NCI-H2029 treated with DMSO at 0.1 percent for 48 hours (cell line): ENCODE measurements at regions not wholly inside any gene's neighbourhood (a gene's known extent, or its start where the extent isn't known, plus 50 kb on each side); places are given as distances from the start of the nearest gene placed in this dataset.
A peak's percentile ranks its signal among the peaks of the same experiment; 100 is the strongest.

Experiments
- DNase-seq: peaks from one replicate; lab custom pipeline; 2025; lab: John Stamatoyannopoulos, UW

- no peak for DNase-seq
Measured at GRCh38 chr3:61311044-61311443, 59.8 kb upstream of the FHIT start.

DNA sequence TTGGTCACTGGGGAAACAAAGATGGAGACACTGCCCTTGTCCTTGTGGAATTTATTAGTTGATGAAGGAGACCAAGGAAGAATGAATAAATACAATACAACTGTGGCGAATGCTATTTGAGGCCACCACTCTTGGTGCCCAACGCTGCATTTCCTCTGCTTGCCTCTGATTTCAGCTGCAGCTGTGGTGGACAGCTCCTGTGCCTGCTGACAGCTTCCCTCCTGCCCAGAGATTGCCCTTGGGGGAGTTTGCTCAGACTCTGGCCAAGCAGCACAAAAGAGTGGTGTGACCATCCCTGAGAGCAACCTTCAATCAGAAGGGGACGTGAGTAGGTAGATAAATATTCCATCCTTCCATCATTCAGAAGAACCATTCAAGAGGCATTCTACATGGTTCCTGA, 64.6 kb upstream of the FHIT start:
- DNase-seq: no peak

- DNase-seq: no peak
Measured at GRCh38 chr3:61323094-61323493, 71.8 kb upstream of the FHIT start.

DNA sequence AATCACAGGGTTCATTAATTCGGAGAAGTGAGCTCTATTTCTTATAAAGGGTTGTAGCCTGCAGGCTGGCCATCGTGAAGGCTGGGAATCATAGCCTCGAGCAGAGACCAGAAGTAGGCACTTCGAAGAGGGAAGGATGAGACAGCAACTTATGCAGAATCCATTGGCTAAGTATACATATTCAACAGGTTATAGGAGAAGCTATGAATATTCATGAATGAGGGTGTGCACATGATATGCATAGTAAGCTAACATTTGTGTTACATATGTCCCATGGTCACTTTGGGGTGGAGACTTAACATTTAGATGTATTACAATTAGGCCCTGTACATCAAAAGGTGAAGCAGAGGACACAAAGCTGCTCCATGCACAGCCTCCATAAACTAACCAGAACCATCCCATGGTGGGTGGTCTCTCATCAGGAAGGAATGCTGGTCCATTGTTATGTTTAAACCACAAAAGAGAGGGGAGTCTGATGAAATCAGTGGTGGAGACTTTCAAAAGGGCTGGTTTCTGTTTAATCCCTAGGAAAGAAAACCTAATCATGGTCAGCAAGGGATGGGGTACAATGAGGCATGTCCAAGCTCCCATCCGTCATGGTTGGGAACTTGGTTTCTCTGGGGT, 80.8 kb upstream of the FHIT start:
- DNase-seq: no peak

DNA sequence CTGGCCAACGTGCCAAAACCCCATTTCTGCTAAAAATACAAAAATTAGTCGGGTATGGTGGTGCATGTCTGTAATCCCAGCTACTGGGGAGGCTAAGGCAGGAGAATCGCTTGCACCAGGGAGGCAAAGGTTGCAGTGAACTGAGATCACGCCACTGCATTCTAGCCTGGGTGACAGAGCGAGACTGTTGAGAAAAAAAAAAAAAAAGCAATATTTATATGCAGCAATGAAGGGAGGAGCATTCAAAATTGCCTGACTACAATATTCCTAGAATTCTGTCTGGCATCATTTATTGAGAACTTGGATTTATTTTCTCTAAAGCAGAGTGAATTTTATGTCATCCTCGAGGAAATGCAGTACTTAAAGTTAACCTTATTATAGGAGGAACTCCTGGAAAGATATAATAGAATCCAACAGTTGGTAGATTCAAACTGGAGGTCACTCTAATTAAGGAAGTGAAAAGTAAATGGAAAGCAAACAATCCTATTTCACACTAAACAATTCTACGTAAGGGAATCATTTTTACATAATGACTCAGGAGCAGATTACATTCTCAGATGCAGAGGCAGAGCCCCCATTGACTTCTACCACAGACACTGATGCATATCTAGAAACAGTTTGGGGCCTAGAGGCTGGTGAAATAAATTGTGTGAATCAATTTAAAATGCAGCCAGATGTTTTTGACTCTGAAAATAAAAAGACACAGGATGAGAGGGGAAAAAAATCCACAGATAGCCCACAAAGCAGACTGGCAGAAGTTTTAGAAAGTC, 82.1 kb upstream of the FHIT start:
- no peak for DNase-seq

GRCh38 chr3:61334783-61335182, 83.5 kb upstream of the FHIT start:
- no peak for DNase-seq

GRCh38 chr3:61340931-61341461, 89.7 kb upstream of the FHIT start:
- no peak for DNase-seq

DNA sequence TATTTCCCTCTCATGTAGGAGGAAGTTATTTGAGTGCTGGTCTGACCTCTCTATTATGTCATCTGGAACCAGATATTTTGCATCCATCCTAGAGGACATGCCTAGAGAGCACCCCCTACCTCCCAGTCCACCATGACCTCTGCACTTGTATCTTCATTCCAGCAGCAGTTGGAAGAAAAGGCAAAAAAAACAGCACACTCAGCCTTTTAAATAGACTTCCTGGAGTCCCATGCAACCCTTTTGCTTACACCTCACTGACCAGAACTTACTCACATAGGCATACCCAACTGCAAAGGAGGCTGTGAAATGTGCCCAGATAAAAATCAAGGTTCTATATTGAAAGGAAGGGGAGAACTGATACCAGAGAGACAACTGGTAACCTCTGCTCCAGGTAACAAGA, 92.3 kb upstream of the FHIT start:
- no peak for DNase-seq

DNA sequence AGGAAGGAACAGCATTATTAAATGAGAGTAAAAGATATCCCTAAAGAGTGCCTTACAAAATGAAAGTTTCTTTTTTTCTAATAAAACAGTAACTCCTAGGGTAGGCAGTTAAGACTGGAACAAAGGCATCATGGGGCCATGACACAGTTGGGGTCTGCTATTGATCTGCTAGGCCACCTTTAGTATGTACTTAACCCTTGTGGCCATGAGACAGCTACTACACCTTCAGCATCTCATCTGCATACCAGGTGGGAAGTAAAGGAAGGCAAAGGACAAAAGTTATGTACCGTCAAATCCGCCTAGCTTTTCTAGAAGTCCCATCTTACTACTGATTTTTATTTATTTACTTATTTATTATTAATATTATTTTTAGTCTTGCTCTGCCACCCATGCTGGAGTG, 93.8 kb upstream of the FHIT start:
- no peak for DNase-seq

GRCh38 chr3:61347981-61348380, 96.7 kb upstream of the FHIT start:
- no peak for DNase-seq

DNA sequence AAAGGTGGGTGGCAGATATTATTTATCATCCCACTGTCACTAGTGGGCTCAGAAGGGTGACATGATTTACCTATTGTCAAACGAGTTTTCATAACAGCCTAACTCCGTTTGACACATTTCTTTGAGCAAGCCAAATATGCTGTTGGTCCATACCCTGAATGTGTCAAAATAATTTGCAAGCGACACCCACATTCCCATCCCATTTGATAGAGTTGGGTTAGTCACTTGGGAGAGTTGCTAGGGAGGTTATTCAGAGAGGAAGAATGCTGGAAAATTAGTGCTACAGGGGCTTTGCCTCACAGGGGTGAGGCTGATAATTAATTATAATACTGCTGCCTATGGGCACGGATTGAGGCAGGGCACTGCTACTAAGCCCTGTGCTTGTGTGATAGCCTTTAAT, 98.5 kb upstream of the FHIT start:
- DNase-seq: no peak

GRCh38 chr3:61350782-61351309, 99.6 kb upstream of the FHIT start:
- no peak for DNase-seq

DNA sequence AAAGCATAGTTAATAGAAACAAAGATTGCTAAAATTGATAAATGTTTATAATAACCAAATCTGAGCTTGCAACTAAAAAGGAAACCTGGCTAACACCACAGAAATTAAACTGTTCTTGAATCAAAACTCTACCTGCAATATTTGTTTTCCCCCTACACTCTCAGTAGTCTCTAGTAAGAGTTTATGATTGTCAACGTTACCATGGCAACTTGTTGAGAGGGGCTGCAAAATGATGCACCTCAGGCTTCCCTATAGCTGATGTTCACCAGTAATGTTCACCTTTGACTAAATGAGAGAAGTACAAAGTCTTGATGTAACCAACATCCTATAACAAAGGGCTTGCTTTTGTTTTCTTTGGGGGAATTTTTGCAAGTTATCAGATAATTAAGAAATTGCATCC, 101.1 kb upstream of the FHIT start:
- DNase-seq: no peak

GRCh38 chr3:61353382-61353781, 102.1 kb upstream of the FHIT start:
- DNase-seq: no peak

GRCh38 chr3:61354604-61355003, 103.4 kb upstream of the FHIT start:
- DNase-seq: no peak

GRCh38 chr3:61356685-61357084, 105.4 kb upstream of the FHIT start:
- no peak for DNase-seq

DNA sequence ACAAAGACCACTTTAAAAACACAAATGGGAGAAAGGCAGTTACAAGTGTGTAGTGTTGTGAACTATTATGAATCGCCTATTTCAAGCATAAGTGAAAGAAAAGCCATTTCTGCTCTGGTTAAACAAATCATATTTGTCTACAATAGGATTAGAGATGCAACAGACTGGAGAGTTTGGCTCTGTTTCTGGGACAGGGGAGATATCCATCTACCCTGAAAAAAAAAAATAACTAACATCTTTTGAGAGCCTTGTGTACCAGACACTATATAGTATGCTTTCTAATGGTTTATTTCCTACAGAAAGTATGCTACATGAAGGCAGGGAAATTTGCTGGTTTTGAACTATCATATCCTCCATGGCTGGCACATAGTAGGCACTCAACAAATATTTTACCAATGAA, 106.7 kb upstream of the FHIT start:
- DNase-seq: no peak

DNA sequence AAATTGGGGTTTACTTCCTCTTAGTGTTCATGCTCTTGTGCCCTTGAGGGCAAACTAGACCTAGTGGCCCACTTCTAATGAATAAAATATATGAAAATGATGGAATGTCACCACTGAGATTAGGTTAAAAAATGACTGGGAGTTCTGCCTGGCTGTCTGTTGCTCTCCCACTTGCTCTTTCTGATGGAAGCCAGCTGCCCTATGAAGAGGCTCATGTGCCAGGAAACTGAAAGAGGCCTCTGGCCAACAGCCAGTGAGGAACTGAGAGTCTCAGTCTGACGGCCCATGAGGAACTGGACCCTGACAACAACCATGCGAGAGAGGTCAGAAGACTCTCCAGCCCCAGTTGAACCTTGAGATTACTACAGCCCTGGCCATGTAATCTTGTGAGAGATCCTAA, 107.1 kb upstream of the FHIT start:
- peak; percentile 49 for DNase-seq

DNA sequence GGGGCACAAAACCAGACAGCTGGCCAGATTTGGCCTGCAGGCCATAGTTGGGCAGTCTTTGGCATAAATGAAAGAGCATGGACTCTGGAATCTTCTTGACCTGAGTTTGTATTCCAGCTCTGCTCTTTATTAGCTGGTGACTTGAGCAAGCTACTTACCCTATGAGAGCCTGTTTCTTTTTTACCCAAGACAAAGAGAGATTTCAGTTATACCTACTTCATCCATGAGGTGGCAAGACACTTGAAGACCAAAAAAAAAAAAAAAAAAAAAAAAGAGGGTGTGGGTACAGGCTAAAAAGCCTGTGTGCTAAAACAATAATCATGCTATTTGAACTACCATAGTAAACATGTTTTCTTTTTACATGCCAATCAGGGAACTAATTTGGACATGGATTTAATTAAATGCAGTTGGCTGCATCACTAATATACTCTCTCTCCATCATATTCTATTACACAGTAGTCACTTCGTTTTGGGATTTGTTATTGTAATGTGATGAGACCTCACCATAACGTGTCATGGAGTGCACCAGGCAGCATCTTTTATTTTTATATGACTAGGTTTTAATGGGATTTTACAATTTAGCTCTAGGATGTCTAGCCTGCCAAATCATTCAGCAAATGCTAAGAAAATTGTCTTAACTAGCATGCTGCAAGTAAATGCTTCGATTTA, 109.2 kb upstream of the FHIT start:
- no peak for DNase-seq

DNA sequence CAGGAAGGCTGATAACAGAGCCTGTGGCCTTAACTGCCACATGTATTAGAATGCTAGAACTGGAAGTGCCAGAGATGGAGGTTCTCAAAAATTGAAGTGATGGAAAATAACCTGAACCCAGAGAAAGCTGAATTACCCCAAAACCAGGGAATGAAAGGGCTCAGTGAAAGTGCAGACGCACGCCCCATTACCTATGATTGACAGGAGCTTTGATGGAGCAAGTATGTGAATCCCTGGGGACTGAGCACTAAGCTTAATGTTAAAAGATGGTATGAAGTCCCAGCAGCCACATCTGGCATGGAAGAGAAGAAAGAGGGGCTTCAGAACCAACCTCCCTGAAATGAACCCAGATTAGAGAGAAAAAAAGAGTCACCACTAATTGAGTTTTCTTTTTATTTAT, 118.4 kb upstream of the FHIT start:
- DNase-seq: no peak

- no peak for DNase-seq
Measured at GRCh38 chr3:61371123-61371522, 119.9 kb upstream of the FHIT start.

GRCh38 chr3:61372723-61373122, 121.5 kb upstream of the FHIT start:
- no peak for DNase-seq

- no peak for DNase-seq
Measured at GRCh38 chr3:61378311-61378710, 127.1 kb upstream of the FHIT start.
